Keratinocyte (primary cell): ENCODE measurements at regions not wholly inside any gene's neighbourhood (a gene's known extent, or its start where the extent isn't known, plus 50 kb on each side); places are given as distances from the start of the nearest gene placed in this dataset.

ENCODE experiments used
- DNase-seq: peaks from one replicate; pipeline ENCODE4 v3.0.0-alpha.2; 2011; ENCODE audit warnings: low read depth, missing footprints, low spot score
- FAIRE-seq: peaks from 2 replicates; lab custom pipeline; 2011; peaks lifted over from hg19 to GRCh38; lab: Jason Lieb, UNC
- H2AFZ ChIP-seq: 2 replicates; pipeline ENCODE4 v1.6.0; 2012; ENCODE audit warnings: low read length, control low read depth, inconsistent platforms; ENCODE audit not compliant: control insufficient read depth
- H3K27ac ChIP-seq: 2 replicates; pipeline ENCODE4 v1.5.1; 2011; ENCODE audit warnings: low read length; ENCODE audit not compliant: control insufficient read depth, insufficient read depth
- H3K27me3 ChIP-seq: 3 replicates; pipeline ENCODE4 v1.6.0; 2011; ENCODE audit warnings: low read length; ENCODE audit not compliant: control insufficient read depth, insufficient read depth; ENCODE audit errors: extremely low read depth
- H3K36me3 ChIP-seq, 2 experiments: 2 replicates in 1 of 2; 3 replicates in 1 of 2; pipeline ENCODE4 v1.5.1; 2011; ENCODE audit warnings: low read length in 2 of 2, mild to moderate bottlenecking in 1 of 2; ENCODE audit not compliant: control insufficient read depth in 2 of 2, insufficient read depth in 2 of 2; ENCODE audit errors: extremely low read depth in 1 of 2
- H3K4me1 ChIP-seq: 3 replicates; pipeline ENCODE4 v1.5.1; 2011; ENCODE audit warnings: low read length; ENCODE audit not compliant: control insufficient read depth, insufficient read depth; ENCODE audit errors: extremely low read depth
- H3K4me2 ChIP-seq: 3 replicates; pipeline ENCODE4 v1.6.0; 2011; ENCODE audit warnings: low read depth, low read length; ENCODE audit not compliant: control insufficient read depth, insufficient read depth; ENCODE audit errors: extremely low read depth
- H3K4me3 ChIP-seq, 3 experiments: fragments of 200-600 bp in 1 of 3; sonication (generic) in 1 of 3; 2 replicates in 2 of 3; 3 replicates in 1 of 3; pipeline ENCODE4 v1.5.1; 2011 to 2016; ENCODE audit warnings: low read length in 3 of 3, mild to moderate bottlenecking in 3 of 3, control low read depth in 2 of 3, inconsistent platforms in 1 of 3, low read depth in 1 of 3, mixed read lengths in 1 of 3, mixed run types in 1 of 3, moderate library complexity in 1 of 3; ENCODE audit not compliant: control insufficient read depth in 2 of 3, insufficient read depth in 2 of 3; ENCODE audit errors: extremely low read depth in 1 of 3
- H3K79me2 ChIP-seq: 2 replicates; pipeline ENCODE4 v1.6.0; 2012; ENCODE audit warnings: low read length; ENCODE audit not compliant: control insufficient read depth, insufficient read depth
- H3K9ac ChIP-seq: 3 replicates; pipeline ENCODE4 v1.6.0; 2011; ENCODE audit warnings: low read length; ENCODE audit not compliant: control insufficient read depth, insufficient read depth; ENCODE audit errors: extremely low read depth
- H3K9me1 ChIP-seq: 3 replicates; pipeline ENCODE4 v1.6.0; 2011; ENCODE audit warnings: low read length; ENCODE audit not compliant: control insufficient read depth, insufficient read depth; ENCODE audit errors: extremely low read depth
- H3K9me3 ChIP-seq: 2 replicates; pipeline ENCODE4 v1.5.1; 2012; ENCODE audit warnings: low read depth, low read length; ENCODE audit not compliant: control insufficient read depth
- H4K20me1 ChIP-seq: 3 replicates; pipeline ENCODE4 v1.6.0; 2011; ENCODE audit warnings: low read length; ENCODE audit not compliant: control insufficient read depth, insufficient read depth; ENCODE audit errors: extremely low read depth
- EZH2 ChIP-seq: IDR thresholded peaks from one replicate; pipeline ENCODE4 v1.6.1; 2012; ENCODE audit warnings: inconsistent platforms, mild to moderate bottlenecking, low read length, moderate library complexity
- dilution Hi-C: fragments of 300-500 bp; cut with MboI; formaldehyde crosslinking; loops from one replicate; pipeline ENCODE4 v1.7.0; 2020; ENCODE audit warnings: low sequenced_read_pairs; ENCODE audit not compliant: extremely low pct_ligation_motif_present
- TF ChIP-seq, protein P1 (sequence below), 3 experiments: IDR thresholded peaks in 1 of 3; conservative IDR thresholded peaks in 1 of 3; optimal IDR thresholded peaks in 1 of 3; 2 replicates in 2 of 3; 3 replicates in 1 of 3; pipeline versions ENCODE3 to v1.5.1; 2011; ENCODE audit warnings: low read length in 3 of 3, mild to moderate bottlenecking in 3 of 3, moderate library complexity in 2 of 3, control low read depth in 1 of 3, inconsistent platforms in 1 of 3; ENCODE audit not compliant: insufficient read depth in 2 of 3; ENCODE audit errors: extremely low read depth in 1 of 3

DNA sequence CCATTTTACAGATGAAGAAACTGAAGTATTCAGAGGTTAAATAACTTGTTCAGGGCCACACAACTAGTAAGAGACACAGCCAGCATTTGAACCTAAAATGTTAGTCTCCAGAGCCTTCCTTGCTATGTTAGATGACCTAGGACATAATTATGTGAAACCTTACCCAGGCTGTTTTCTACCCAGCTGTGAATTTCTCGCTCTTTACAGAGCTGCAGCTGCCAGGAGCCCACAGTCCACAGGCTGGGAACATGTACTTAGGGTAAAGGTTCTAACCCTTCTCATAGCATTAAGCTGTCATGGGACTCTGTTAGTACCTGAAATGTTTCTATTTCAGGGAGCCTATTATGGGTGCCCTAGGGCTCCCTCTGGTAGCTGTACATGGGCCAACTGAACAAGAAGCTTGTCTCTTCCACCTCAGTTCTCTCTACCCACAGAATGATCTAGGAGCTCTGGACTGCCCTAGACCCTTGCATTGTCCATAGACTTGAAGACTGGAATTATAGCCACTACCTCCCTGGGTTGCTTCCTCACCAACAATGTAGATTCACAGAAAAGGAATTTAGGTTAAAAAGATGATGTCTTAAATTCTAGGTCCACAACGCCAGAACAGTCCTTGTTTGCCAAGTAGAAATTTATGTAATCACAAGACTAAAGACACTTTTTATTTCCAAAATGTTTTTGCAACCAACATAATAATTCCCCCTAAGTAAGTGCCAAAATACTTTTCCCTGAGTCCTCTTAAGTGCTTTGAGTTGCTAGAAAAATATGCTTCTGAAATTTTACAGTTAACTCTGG, 262.9 kb downstream of the PIK3R1 start:
- Histone ChIP-seq H3K4me1 (no peaks in the 10 kb centered on the region), H3K27ac (no peak overlapping the region), H3K9ac (no peak overlapping the region), H4K20me1 (no peaks in the 10 kb centered on the region), H2AFZ (no peak overlapping the region), H3K9me1 (no peaks in the 10 kb centered on the region), H3K36me3 (no peaks in the 10 kb centered on the region), H3K4me3 (no peak overlapping the region), H3K79me2 (no peaks in the 10 kb centered on the region), H3K4me2 (no peak overlapping the region), H3K9me3 (no peaks in the 10 kb centered on the region), H3K27me3 (no peaks in the 10 kb centered on the region)
- no peak for DNase-seq
- TF ChIP-seq, protein P1, sequence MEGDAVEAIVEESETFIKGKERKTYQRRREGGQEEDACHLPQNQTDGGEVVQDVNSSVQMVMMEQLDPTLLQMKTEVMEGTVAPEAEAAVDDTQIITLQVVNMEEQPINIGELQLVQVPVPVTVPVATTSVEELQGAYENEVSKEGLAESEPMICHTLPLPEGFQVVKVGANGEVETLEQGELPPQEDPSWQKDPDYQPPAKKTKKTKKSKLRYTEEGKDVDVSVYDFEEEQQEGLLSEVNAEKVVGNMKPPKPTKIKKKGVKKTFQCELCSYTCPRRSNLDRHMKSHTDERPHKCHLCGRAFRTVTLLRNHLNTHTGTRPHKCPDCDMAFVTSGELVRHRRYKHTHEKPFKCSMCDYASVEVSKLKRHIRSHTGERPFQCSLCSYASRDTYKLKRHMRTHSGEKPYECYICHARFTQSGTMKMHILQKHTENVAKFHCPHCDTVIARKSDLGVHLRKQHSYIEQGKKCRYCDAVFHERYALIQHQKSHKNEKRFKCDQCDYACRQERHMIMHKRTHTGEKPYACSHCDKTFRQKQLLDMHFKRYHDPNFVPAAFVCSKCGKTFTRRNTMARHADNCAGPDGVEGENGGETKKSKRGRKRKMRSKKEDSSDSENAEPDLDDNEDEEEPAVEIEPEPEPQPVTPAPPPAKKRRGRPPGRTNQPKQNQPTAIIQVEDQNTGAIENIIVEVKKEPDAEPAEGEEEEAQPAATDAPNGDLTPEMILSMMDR (optimal IDR thresholded peaks at IDR 0.05 in 1 of 3, IDR thresholded peaks at IDR 0.05 in 1 of 3, conservative IDR thresholded peaks at IDR 0.05 in 1 of 3; ENCODE audit: extremely low read depth in 1 of 3, insufficient read depth in 2 of 3, low read length in 3 of 3), result no peak
- no peak for TF ChIP-seq EZH2
- dilution Hi-C loops, result no loop called here
- FAIRE-seq, result no peak

DNA sequence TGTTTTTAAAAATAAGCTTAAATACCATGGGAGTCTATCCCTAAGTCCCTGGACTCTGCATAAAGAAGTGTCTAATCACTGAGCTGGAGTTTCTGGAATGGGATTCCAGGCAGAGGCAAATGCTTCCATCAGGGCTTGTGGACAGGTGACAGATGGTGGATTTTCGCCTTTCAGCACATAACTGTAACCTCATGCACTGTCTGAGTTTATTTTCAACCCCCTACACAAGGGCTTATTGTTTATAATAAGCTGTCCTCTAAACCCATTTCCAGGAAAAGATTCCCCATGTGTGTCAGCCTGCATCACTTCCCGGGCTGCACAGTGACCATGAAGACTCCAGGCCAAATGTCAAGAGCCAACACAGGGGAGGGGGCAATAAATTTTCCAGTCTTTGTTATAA, 264.0 kb downstream of the PIK3R1 start:
- Histone ChIP-seq H3K4me3 (no peak overlapping the region), H2AFZ (no peak overlapping the region), H3K79me2 (no peaks in the 10 kb centered on the region), H3K4me1 (no peaks in the 10 kb centered on the region), H3K9ac (no peak overlapping the region), H3K27ac (no peak overlapping the region), H4K20me1 (no peaks in the 10 kb centered on the region), H3K27me3 (no peaks in the 10 kb centered on the region), H3K4me2 (no peak overlapping the region), H3K9me3 (no peaks in the 10 kb centered on the region), H3K36me3 (no peaks in the 10 kb centered on the region), H3K9me1 (no peaks in the 10 kb centered on the region)
- dilution Hi-C loops, result no loop called here
- DNase-seq (no peak), FAIRE-seq (no peak)
- TF ChIP-seq EZH2, result no peak
- TF ChIP-seq, protein P1 (optimal IDR thresholded peaks at IDR 0.05 in 1 of 3, IDR thresholded peaks at IDR 0.05 in 1 of 3, conservative IDR thresholded peaks at IDR 0.05 in 1 of 3; ENCODE audit: extremely low read depth in 1 of 3, insufficient read depth in 2 of 3, low read length in 3 of 3), result no peak
